ENCODE measurements at regions not wholly inside any gene's neighbourhood (a gene's known extent, or its start where the extent isn't known, plus 50 kb on each side); places are given as distances from the start of the nearest gene placed in this dataset.
A peak's percentile ranks its signal among the peaks of the same experiment; 100 is the strongest.

DNA sequence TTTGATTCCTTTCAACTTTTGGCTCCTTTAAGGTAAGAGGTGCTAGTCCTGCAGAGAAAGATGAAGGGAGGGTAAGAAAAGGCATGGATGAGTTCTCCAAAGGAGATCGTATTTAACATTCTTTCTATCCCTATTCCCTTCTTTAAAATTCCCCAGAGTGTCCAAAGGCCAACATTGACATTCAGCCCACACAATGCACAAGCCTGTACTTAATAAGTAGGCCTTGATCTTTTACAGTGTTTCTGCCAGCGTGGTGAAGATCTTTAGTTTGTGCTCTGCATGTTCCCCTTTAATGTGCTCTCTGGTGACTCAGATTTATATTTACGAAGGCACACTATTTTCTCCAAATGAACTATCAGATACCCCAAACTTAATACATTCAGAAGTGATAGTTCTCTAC lies 582.5 kb upstream of the RGS18 start (continued):
- TF ChIP-seq, protein P1, sequence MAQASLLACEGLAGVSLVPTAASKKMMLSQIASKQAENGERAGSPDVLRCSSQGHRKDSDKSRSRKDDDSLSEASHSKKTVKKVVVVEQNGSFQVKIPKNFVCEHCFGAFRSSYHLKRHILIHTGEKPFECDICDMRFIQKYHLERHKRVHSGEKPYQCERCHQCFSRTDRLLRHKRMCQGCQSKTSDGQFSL (CRISPR knock-in tag; IDR thresholded peaks at IDR 0.05) = no peak
- TF ChIP-seq, protein P1 (tag; IDR thresholded peaks at IDR 0.05) = no peak
- TF ChIP-seq ZNF668 (CRISPR knock-in tag; IDR thresholded peaks at IDR 0.05) (no peak), ZFP36 (IDR thresholded peaks at IDR 0.05; ENCODE audit: low read depth, low read length, partially characterized antibody) (no peak), SMARCE1 (IDR thresholded peaks at IDR 0.05) (no peak), CHCHD3 (CRISPR knock-in tag; IDR thresholded peaks at IDR 0.05) (no peak), SMAD2 (IDR thresholded peaks at IDR 0.05; ENCODE audit: low read depth, low read length) (no peak)

DNA sequence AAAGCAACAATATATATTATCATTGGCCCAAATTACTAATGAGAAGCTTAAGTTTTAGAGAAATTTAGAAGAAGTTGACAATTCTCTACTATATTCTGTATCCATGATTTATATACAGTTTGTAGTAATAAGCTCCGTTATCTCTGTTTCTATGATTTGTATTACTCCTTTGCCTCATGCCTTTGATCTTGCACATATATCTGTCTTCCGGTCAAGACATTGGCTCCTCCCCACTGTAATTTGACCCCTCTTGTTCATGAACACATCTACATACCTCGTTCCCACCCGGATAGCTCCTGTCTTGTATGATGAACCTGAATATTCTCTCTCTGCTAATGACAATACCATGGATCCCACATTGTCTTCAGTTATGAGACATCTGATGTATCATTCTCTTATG lies 581.0 kb upstream of the RGS18 start:
- FAIRE-seq = no peak
- no TSS peak for BruUV-seq (replicated peaks)
- Histone ChIP-seq H3K4me2 (ENCODE audit: insufficient read depth, low read length) (no peak overlapping the region), H3K9ac (ENCODE audit: insufficient read depth in 1 of 2, low read depth in 2 of 2, low read length in 2 of 2) (no peak overlapping the region), H3K36me3 (ENCODE audit: control insufficient read depth, insufficient read depth, low read length) (no peaks in the 10 kb centered on the region), H4K20me1 (replicated peaks; ENCODE audit: control insufficient read depth, insufficient read depth, low read length) (no peaks in the 10 kb centered on the region), H3K4me3 (no peak overlapping the region), H3K27me3 (ENCODE audit: control insufficient read depth in 2 of 2, insufficient read depth in 2 of 2, low read length in 2 of 2) (no peaks in the 10 kb centered on the region), H2AFZ (ENCODE audit: low read depth, low read length) (peak overlapping the region; percentile 46), H3K79me2 (ENCODE audit: control insufficient read depth, insufficient read depth, low read length) (no peaks in the 10 kb centered on the region), H3K27ac (ENCODE audit: extremely low read depth, low read depth, low read length) (no peak overlapping the region), H3K9me1 (ENCODE audit: control insufficient read depth, insufficient read depth, low read length) (no peaks in the 10 kb centered on the region), H3K9me3 (replicated peaks; ENCODE audit: control insufficient read depth, insufficient read depth, low read depth, low read length) (0 out of 2 replicates have a peak, but pooled peaks cover 3% of the 10 kb centered on the region), H3K4me1 (replicated peaks in 1 of 2; ENCODE audit: control insufficient read depth in 2 of 2, insufficient read depth in 2 of 2, low read length in 2 of 2) (peaks cover 0 to 4% of the 10 kb centered on the region in 2 experiments; a peak in 2 of 5 replicates)
- POLR2A ChIA-PET = no interaction called here
- DNase-seq (ENCODE audit: extremely low read depth in 1 of 4, low spot score in 3 of 4) = peak in 2 of 4 experiments; percentile 11 to 19
- intact Hi-C loops (cut with micrococcal nuclease) (no loop called here), in situ Hi-C loops (cut with MboI) (no loop called here)
- WGBS (ENCODE audit: insufficient coverage, low coverage, missing lambda C conversion rate) = 24% methylated on average over 4 of the region's 4 CpGs
- ATAC-seq = peak; percentile 56
- CTCF ChIA-PET (ENCODE audit: low intra/inter-chr PET ratio) = no interaction called here
- TF ChIP-seq CEBPG (CRISPR knock-in tag; IDR thresholded peaks at IDR 0.05) = no peak
- 0 out of 4 replicates have a peak, but pooled peaks of 1 of the 2 experiments have one; percentile 28 for TF ChIP-seq CEBPG (tag; conservative IDR thresholded peaks at IDR 0.05 in 1 of 2, IDR thresholded peaks at IDR 0.05 in 1 of 2)
- TF ChIP-seq, protein P2, sequence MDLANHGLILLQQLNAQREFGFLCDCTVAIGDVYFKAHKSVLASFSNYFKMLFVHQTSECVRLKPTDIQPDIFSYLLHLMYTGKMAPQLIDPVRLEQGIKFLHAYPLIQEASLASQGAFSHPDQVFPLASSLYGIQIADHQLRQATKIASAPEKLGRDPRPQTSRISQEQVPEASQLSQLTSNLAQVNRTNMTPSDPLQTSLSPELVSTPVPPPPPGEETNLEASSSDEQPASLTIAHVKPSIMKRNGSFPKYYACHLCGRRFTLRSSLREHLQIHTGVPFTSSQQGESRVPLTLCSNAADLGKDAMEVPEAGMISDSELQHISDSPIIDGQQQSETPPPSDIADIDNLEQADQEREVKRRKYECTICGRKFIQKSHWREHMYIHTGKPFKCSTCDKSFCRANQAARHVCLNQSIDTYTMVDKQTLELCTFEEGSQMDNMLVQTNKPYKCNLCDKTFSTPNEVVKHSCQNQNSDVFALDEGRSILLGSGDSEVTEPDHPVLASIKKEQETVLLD (IDR thresholded peaks at IDR 0.05) = no peak
- TF ChIP-seq SMC3 (conservative IDR thresholded peaks at IDR 0.05; ENCODE audit: insufficient read depth, low read depth, low read length) = no peak
- TF ChIP-seq, protein P3, sequence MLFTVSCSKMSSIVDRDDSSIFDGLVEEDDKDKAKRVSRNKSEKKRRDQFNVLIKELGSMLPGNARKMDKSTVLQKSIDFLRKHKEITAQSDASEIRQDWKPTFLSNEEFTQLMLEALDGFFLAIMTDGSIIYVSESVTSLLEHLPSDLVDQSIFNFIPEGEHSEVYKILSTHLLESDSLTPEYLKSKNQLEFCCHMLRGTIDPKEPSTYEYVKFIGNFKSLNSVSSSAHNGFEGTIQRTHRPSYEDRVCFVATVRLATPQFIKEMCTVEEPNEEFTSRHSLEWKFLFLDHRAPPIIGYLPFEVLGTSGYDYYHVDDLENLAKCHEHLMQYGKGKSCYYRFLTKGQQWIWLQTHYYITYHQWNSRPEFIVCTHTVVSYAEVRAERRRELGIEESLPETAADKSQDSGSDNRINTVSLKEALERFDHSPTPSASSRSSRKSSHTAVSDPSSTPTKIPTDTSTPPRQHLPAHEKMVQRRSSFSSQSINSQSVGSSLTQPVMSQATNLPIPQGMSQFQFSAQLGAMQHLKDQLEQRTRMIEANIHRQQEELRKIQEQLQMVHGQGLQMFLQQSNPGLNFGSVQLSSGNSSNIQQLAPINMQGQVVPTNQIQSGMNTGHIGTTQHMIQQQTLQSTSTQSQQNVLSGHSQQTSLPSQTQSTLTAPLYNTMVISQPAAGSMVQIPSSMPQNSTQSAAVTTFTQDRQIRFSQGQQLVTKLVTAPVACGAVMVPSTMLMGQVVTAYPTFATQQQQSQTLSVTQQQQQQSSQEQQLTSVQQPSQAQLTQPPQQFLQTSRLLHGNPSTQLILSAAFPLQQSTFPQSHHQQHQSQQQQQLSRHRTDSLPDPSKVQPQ (CRISPR knock-in tag; IDR thresholded peaks at IDR 0.05; ENCODE audit: borderline replicate concordance) = no peak
- peak; percentile 52; the same call in 1 of the 2 replicates for TF ChIP-seq LEF1 (IDR thresholded peaks at IDR 0.05)
- TF ChIP-seq ZNF133 (CRISPR knock-in tag; IDR thresholded peaks at IDR 0.05) = no peak
- TF ChIP-seq TRIM24 (IDR thresholded peaks at IDR 0.05) = no peak
- no peak for TF ChIP-seq BRD4 (IDR thresholded peaks at IDR 0.05)
- no peak for TF ChIP-seq ZNF316 (IDR thresholded peaks at IDR 0.05)
